Stomach (tissue), 8 donors: ENCODE measurements at regions not wholly inside any gene's neighbourhood (a gene's known extent, or its start where the extent isn't known, plus 50 kb on each side); places are given as distances from the start of the nearest gene placed in this dataset.

Experiments
- DNase-seq, 2 donors: peaks; one replicate each; pipeline versions ENCODE4 v3.0.0 to v3.0.0-alpha.2; 2013 to 2019
- H3K27ac ChIP-seq, 5 donors: fragments of 200-600 bp in 4 of 5; sonication (generic) in 4 of 5; one replicate each; pipeline ENCODE4 v1.5.1; 2013 to 2019; ENCODE audit warnings: mild to moderate bottlenecking in 1 of 5, moderate library complexity in 1 of 5
- H3K27me3 ChIP-seq, 3 donors: fragments of 200-600 bp; sonication (generic); one replicate each; pipeline ENCODE4 v1.5.1; 2017 to 2019; ENCODE audit warnings: mixed run types in 1 of 3
- H3K36me3 ChIP-seq, 4 donors: fragments of 200-600 bp; sonication (generic); 1 replicate in 3 of 4; 2 replicates in 1 of 4; pipeline ENCODE4 v1.5.1; 2016 to 2019
- H3K4me1 ChIP-seq, 4 donors: fragments of 200-600 bp; sonication (generic); one replicate each; pipeline ENCODE4 v1.5.1; 2016 to 2019
- H3K4me3 ChIP-seq, 4 donors: fragments of 200-600 bp; sonication (generic) in 3 of 4; one replicate each; pipeline ENCODE4 v1.5.1; 2016 to 2019; ENCODE audit warnings: mild to moderate bottlenecking in 1 of 4
- H3K9me3 ChIP-seq, 4 donors: fragments of 200-600 bp; sonication (generic); one replicate each; pipeline ENCODE4 v1.5.1; 2016 to 2019
- EP300 ChIP-seq: sonication (generic); formaldehyde crosslinking; IDR thresholded peaks from one replicate; pipeline ENCODE4 v1.6.1; 2017; ENCODE audit warnings: antibody characterized with exemption
- POLR2A ChIP-seq, 4 donors: fragments of 450-650 bp; IDR thresholded peaks; one replicate each; pipeline ENCODE4 v1.6.1; 2016; ENCODE audit warnings: antibody characterized with exemption in 4 of 4, control low read depth in 2 of 4, mild to moderate bottlenecking in 1 of 4, moderate library complexity in 1 of 4
- POLR2AphosphoS5 ChIP-seq, 3 donors: sonication (generic); formaldehyde crosslinking; IDR thresholded peaks; one replicate each; pipeline ENCODE4 v1.6.1; 2016; ENCODE audit warnings: antibody characterized with exemption in 3 of 3
- WGBS, 5 donors: extraction: QIAGEN DNeasy Blood & Tissue Kit in 3 of 5; methylation state at CpG; one replicate each; pipeline versions ENCODE4 v1.1.5 to v1.1.7; 2013 to 2018; 5-methylcytosine and 5-hydroxymethylcytosine counted together
- intact Hi-C: fragments of 100-400 bp; cut with DNase I; formaldehyde crosslinking; loops from one replicate; pipeline ENCODE4 v1.15.1; 2023; ENCODE audit warnings: low total_unique reads
- TF ChIP-seq, protein P1 (sequence below), 7 experiments: fragments of 450-650 bp in 4 of 7; fragments of 200-600 bp in 3 of 7; sonication (generic) in 3 of 7; IDR thresholded peaks; one replicate each; pipeline ENCODE4 v1.5.1; 2016 to 2019; ENCODE audit warnings: antibody characterized with exemption in 7 of 7, control low read depth in 2 of 7, mild to moderate bottlenecking in 1 of 7
- donor health status: healthy with polysubstance abuse.
- donor health status: Bipolar disorder and iron deficiency.
- donor health status: healthy.

DNA sequence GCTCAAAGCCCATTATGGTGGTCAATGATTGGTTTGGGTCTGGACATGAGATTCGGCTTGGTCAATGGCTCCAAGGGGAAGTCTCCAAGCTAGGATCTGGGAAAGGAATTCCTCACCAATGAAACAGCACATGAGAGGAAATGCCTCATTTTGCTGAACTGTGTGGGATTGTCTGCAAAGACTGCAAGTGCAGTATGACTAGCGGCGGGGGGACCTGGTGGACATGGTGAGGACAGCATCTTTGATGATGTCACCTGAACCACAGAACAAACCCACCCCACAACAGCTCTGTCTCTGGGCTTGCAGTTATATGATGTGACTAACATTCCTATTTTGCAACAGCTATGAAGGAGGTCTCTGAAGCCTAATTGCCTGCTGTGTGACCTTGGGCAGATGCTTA lies 50.6 kb upstream of the NKD1 start:
- no peak for DNase-seq
- no peaks in the 10 kb centered on the region for H3K36me3 ChIP-seq
- no peak overlapping the region for H3K4me3 ChIP-seq
- peaks cover 0 to 6% (median 3%) of the 10 kb centered on the region in 4 donors for H3K9me3 ChIP-seq
- no peak overlapping the region for H3K27ac ChIP-seq
- intact Hi-C loops: no loop called here
- 83 to 93% (median 86%) methylated on average over 3 of the region's 3 CpGs for WGBS, 5 donors
- H3K27me3 ChIP-seq: no peaks in the 10 kb centered on the region
- H3K4me1 ChIP-seq: peaks cover 0 to 5% (median 0%) of the 10 kb centered on the region in 4 donors
- no peak for TF ChIP-seq POLR2A (IDR thresholded peaks at IDR 0.05)
- no peak for TF ChIP-seq EP300
- TF ChIP-seq POLR2AphosphoS5 (IDR thresholded peaks at IDR 0.05): no peak
- TF ChIP-seq, protein P1, sequence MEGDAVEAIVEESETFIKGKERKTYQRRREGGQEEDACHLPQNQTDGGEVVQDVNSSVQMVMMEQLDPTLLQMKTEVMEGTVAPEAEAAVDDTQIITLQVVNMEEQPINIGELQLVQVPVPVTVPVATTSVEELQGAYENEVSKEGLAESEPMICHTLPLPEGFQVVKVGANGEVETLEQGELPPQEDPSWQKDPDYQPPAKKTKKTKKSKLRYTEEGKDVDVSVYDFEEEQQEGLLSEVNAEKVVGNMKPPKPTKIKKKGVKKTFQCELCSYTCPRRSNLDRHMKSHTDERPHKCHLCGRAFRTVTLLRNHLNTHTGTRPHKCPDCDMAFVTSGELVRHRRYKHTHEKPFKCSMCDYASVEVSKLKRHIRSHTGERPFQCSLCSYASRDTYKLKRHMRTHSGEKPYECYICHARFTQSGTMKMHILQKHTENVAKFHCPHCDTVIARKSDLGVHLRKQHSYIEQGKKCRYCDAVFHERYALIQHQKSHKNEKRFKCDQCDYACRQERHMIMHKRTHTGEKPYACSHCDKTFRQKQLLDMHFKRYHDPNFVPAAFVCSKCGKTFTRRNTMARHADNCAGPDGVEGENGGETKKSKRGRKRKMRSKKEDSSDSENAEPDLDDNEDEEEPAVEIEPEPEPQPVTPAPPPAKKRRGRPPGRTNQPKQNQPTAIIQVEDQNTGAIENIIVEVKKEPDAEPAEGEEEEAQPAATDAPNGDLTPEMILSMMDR (IDR thresholded peaks at IDR 0.05): no peak

DNA sequence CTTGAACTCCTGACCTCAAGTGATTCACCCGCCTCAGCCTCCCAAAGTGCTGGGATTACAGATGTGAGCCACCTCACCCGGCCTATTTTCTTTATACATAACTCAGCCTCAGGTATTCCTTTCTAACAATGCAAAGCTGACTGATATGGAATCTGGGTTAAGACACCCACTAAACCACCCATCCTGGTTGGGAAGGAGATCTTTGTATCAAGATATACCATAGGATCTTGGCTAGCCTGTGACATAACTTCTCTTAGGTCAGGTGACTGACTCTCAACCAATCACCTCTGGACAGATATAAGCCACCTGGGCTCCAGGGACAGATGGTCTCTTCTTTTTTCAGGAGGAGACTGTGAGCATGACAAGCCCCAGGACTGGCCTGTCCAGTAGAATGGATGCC lies 51.2 kb upstream of the NKD1 start:
- Histone ChIP-seq H3K27ac (no peak overlapping the region), H3K4me1 (peaks cover 0 to 5% (median 0%) of the 10 kb centered on the region in 4 donors), H3K27me3 (no peaks in the 10 kb centered on the region), H3K36me3 (no peaks in the 10 kb centered on the region), H3K9me3 (peaks cover 0 to 3% (median 1%) of the 10 kb centered on the region in 4 donors), H3K4me3 (no peak overlapping the region)
- intact Hi-C loops: no loop called here
- TF ChIP-seq POLR2A (IDR thresholded peaks at IDR 0.05): no peak
- TF ChIP-seq POLR2AphosphoS5 (IDR thresholded peaks at IDR 0.05): no peak
- no peak for DNase-seq
- WGBS, 5 donors: 75 to 95% (median 90%) methylated on average over 2 of the region's 2 CpGs

DNA sequence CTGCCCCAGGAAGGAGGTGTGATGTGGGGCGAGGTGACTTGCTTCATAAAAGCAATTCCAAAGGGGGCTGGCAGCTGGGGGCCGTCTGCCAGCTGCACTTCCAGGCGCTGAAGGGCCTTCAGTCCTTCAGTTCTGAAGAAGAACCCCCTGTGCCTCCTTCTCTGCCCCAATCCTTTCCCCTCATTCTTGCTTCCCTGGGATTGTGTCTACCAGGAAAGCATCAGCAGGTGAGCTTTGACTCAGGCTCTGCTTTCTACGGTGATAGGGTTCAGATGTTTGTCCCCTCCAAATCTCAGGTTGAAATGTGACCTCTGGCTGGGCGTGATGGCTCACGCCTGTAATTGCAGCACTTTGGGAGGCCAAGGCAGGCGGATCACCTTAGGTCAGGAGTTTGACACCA lies 52.5 kb upstream of the NKD1 start:
- DNase-seq: no peak
- no peak overlapping the region for H3K27ac ChIP-seq
- H3K4me3 ChIP-seq: no peak overlapping the region
- H3K27me3 ChIP-seq: no peaks in the 10 kb centered on the region
- no peaks in the 10 kb centered on the region for H3K36me3 ChIP-seq
- intact Hi-C loops: no loop called here
- no peak for TF ChIP-seq POLR2A (IDR thresholded peaks at IDR 0.05)
- TF ChIP-seq, protein P1 (IDR thresholded peaks at IDR 0.05): no peak
- no peak for TF ChIP-seq EP300
- no peak for TF ChIP-seq POLR2AphosphoS5 (IDR thresholded peaks at IDR 0.05)
- WGBS, 5 donors: 89 to 91% (median 91%) methylated on average over 6 to 7 of the region's 7 CpGs
- H3K9me3 ChIP-seq: no peaks in the 10 kb centered on the region
- H3K4me1 ChIP-seq: peaks cover 0 to 5% (median 0%) of the 10 kb centered on the region in 4 donors

DNA sequence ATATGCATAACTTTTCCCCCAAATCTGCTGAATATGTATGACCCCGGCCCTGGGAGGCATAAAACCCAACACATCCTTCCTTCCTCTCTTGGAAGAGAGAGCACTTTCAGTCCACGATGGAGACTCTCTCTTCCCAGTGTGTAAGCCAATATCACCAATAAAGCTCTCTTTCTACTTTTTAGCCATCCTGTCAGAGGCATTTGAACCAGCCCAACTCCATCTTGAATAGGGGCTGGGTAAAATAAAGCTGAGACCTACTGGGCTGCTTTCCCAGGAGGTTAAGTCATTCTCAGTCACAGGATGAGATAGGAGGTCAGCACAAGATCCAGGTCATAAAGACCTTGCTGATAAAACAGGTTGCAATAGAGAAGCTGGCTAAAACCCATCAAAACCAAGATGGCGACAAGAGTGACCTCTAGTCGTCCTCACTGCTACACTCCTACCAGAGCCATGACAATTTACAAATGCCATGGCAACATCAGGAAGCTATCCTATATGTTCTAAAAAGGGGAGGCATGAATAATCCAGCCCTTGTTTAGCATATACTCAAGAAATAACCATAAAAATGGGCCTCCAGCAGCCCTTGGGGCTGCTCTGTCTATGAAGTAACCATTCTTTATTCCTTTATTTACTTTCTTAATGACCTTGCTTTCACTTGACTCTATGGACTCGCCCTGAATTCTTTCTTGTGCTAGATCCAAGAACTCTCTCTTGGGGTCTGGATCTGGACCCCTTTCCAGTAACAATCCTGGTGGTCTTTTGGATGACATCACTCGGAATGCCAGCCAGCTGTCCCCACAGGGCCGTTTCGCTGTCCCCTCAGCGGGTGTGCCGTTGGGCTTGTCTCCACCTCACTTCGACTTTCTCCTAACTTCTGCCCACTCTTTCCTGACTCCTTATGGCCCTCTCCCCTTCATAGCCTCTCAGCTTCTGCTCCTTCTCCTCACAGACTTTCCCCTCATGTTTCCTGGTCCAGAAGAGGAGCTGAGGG lies 53.4 kb upstream of the NKD1 start:
- H3K36me3 ChIP-seq: no peaks in the 10 kb centered on the region
- no peaks in the 10 kb centered on the region for H3K9me3 ChIP-seq
- intact Hi-C loops: no loop called here
- H3K4me1 ChIP-seq: peaks cover 0 to 5% (median 0%) of the 10 kb centered on the region in 4 donors
- WGBS, 5 donors: 84 to 87% (median 85%) methylated on average over 11 of the region's 11 CpGs
- H3K27me3 ChIP-seq: no peaks in the 10 kb centered on the region
- no peak overlapping the region for H3K27ac ChIP-seq
- TF ChIP-seq, protein P1 (IDR thresholded peaks at IDR 0.05): no peak
- no peak for TF ChIP-seq POLR2AphosphoS5 (IDR thresholded peaks at IDR 0.05)
- TF ChIP-seq POLR2A (IDR thresholded peaks at IDR 0.05): no peak
- TF ChIP-seq EP300: no peak
- peak in 1 of 2 donors; percentile 11 for DNase-seq
- no peak overlapping the region for H3K4me3 ChIP-seq
